ENCODE measurements at regions not wholly inside any gene's neighbourhood (a gene's known extent, or its start where the extent isn't known, plus 50 kb on each side); places are given as distances from the start of the nearest gene placed in this dataset.
A peak's percentile ranks its signal among the peaks of the same experiment; 100 is the strongest.

DNA sequence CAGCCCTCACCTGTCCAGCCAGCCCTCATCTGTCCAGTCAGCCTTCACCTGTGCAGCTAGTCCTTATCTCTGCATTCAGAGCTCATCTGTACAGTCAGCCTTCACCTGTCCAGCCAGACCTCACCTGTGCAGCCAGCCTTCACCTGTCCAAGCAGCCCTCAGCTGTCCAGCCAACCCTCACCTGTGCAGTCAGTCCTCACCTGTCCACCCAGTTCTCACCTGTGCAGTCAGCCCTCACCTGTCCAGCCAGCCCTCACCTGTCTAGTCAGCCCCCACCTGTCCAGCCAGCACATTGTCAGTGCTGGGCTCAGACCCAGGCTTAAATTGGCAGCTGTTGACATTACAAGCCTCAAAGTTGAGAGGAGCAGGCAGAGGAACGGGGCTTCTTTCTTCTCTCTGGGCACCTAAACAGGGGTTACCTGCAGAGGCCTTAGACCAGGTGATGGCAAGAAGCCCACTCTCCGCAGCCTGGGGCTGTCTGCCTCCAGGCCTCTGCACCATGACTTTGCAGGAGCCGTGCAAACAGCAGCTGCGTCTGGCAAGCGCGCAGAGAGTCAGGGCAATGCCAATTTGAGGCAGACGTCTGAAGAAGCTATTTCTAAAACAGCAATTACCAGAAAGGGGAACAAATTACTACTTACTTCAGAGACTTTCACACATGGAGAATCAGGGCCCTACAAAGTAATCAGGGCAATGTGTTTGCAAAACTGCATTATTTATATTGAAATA lies 506.1 kb downstream of the NPHP4 start:
- no peak for DNase-seq

DNA sequence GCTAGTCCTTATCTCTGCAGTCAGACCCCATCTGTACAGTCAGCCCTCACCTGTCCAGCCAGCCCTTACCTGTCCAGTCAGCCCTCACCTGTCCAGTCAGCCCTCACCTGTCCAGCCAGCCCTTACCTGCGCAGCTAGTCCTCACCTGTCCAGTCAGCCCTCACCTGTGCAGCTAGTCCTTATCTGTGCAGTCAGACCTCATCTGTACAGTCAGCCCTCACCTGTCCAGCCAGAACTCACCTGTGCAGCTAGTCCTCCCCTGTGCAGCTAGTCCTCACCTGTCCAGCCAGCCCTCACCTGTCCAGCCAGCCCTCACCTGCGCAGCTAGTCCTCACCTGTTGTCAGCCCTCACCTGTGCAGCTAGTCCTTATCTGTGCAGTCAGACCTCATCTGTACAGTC lies 506.8 kb downstream of the NPHP4 start:
- DNase-seq = no peak

DNA sequence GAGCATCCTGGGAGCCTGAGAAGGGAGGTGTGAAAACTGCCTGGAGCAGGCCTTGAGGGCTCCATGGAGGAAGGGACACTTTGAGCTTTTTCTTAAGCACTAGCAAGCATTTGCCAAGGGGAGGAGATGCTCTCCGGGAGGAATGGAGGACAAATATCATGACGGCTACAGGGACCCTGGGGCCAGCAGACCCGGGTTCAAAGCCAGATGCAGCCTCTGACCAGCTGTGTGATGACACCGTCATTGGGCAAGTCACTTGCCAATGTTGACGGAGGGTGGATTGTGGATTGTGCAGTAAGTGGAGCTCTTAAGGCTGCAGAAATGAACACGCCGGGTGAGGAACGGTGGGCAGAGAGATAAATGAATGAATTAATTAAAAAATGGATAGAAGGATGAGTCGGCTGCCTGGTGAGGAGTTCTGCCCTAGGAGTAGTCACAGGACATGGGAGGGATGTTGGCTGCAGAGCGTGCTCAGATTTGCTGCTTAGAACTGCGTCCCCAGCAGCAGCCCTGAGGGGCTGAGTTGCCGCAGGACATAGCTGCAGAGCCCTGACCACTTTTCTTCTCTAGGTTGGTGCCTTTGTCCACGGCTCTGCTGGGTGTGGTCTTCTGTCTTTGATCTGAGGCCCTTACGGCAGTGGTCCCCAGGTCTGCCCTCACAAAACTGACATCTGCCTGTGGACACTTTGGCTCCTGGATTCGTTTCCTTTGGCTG lies 507.6 kb downstream of the NPHP4 start:
- DNase-seq = no peak

DNA sequence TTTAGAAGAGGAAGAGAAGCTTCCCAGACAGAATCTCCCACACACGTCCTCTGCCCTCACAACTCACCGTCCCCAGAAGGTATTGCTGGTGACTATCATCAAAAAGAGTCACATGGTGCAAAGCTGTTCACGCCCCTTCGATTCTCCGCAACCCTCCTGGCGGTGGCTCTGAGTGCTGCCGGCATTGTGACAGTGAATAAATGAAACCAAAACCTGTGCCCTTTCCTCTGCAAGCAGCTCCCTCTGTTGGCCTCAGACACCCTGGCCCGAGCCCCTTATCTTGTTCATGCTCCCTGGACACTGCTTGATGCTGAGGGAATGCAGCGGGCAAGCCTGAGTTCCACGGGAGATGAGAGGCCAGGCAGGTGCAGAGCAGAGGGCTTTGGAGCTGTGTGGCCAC lies 510.3 kb downstream of the NPHP4 start:
- peak; percentile 45 for DNase-seq

DNA sequence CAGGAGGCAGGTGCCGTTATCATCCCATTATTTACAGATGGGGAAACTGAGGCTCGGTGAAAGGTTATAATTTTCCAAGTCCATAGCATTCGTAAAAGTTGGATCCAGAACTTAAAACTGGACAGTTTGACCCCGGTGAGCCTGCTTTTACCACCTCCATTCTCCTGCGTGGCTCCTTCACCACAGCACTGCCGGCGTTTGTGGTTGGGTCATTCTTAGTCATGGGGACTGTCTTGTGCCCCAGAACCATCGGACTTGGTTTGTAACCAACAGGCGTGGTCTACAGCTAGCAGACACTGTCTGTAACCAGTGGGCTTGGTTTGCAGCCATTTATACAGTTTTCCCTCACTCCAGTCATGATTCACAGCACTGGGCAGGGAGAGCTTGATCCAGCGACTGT lies 511.3 kb downstream of the NPHP4 start:
- no peak for DNase-seq

DNA sequence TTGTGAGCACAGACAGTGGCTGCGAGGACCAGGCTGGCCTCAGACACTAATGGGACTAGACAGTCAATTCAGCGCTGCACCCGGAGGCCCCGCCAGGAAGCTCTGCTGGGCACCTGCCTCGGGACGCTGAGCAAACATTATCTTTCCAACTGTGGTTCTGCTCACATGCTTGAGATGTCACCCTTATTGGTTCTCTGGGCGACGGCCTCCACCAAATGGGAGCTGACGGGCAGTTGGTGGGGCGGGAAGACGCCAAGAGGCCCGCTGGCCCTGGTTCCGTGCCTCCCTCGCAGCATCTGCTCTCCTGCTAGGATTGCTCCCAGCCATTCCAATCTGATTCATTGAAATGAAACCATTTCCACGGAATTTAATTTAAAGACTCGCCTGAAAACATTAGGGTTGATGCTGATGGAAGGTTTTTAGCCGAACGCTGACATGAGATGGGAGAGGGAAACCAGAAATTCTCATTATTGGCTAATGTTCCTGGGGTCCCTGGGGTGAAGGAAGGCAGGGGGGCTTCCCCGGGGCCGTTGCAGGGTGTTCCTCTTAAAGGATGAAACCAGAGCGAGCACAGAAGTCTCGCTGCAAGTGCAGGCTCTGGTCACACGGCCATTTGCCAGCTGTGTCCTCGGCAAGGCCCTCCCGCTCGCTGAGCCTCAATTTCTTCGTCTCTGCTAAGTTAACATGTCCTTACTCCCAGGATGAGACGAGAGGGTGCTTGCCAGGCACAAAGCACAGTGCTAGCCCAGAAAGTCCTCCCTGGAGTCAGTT lies 512.2 kb downstream of the NPHP4 start:
- DNase-seq = no peak

DNA sequence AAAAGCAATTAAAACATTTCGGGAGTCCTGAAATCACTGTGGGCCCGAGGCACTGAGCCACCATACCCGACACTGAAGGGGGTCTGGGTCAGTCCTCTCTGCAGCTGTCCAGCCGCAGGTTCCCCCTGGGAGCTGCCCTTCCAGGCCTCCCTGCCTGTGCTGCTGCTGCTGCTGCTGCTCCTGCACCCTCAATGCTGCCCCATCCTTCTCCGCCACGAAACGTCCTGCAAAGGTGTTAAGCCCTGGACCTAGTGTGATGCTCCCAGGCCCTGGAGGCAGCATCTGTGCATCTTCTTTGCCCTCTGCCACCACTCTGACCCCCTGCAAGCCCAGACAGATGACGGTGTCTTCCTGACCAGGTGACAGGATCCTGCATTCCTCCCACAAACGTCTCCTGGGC lies 513.3 kb downstream of the NPHP4 start:
- no peak for DNase-seq

DNA sequence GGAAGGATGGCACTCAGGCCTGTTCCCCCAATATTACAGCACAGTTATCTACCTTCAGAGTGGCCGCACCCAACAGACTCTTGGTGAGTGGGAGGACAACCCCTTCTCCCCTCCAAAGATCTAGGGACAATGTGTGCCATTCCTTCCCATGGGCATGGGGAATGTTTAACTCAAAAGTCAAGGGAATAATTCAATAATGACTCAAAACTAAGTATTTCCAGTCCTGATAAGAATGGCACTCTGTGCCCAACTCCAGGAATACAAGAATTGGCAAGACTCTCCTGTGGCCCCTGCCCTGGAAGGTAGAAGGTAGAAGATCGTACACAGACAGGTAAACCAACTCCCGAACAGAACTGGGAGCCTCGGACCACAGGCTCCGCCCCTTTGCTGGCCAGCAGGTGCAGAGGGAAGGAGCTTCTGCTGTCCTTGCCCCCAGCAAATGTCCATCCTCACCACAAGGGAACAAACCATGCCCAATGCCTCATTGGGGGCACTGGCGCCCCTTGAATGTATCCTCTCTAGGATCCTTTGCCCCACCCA lies 514.0 kb downstream of the NPHP4 start:
- no peak for DNase-seq

DNA sequence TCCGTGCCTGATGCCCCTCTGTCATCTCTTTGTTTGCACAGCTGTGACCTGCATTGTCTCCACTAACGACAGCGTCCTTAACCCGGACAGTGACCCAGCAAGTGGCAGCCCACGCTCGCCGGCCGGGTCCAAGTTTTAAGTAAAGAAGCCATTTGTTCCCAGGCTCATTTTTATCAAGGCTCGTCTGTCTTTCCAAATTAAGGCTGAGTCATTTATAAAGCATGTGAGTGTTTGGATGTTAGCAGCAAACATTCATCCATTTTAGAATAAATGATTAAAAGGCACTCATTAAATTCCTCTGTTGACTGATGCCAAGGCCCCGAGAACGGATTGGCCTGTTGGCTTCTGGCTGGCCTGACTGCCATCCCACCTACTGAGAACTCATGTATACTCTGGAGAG lies 514.5 kb downstream of the NPHP4 start:
- no peak for DNase-seq

DNA sequence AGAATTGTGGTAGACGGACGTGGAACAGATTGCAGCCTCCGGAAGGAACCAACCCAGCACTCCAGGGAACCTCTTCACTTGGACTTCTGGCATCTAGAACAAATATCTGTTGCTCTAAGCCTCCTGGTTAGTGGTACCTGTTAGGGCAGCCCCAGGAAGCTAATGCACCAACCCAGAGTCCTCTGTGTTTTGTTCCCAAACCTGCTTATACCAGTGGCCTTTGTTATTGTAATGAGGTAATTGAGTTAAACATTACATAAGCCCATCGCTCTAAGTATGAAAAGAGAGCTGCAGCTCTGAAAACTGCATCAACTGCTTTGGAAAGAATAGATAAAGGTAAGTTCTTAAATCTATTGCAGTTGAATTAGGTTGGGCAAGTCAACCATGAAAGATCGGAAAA lies 516.7 kb downstream of the NPHP4 start:
- no peak for DNase-seq

DNA sequence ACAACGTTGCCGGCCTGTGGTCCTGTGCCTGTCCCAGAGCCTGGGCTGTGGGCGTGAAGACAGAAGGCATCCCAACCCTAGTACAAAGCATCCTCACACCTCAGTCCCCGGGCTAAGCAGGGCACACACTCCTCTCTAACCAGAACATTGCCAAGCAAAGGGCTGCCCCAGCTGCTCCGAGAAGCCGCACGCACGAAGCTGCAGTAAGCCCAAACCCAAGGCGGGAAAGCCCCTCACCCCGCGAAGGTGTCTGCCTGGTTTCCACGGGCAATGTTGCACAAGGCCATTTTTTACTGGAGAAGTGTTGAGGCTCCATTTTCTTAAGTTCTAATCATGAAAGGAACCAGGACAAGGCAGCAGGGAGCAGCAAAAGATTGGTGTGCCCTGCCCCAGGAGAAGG lies 519.0 kb downstream of the NPHP4 start:
- no peak for DNase-seq

DNA sequence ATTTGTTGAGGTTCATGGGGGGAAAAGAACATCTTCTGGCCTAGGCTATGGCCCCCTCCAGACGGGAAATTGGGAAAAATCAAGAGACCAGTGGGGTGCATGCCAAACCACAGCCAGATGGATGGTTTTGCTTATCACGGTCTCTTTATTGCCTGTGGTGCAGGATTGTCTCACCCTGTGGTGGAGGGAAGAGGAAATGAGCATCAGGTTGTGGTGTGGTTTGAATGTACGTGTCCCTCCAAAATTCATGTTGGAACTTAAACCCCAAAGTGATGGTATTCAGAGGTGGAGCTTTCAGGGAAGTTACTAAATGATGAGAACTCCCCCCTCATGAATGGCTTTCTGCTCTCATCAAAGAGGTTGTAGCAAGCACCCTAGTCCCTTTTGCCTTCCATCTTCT lies 525.7 kb downstream of the NPHP4 start:
- DNase-seq = no peak

DNA sequence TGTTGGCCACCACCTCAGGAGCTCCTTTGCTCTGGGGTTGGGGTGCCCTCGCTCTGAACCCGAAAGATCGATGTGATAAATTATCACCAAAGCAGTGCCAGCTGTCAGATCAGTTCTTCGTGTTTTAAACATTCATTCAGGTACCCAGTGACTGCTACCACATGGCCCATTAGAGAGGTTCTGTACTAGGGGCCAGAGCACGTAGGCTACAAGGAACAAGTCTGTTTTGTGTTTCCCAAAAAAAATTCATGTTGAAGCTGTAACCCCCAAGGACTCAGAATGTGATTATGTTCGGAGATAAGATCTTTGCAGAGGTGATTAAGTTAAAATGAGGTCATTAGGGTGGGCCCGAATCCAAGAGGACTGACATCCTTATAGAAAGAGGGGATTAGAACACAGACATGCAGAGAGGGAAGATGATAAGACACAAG lies 526.9 kb downstream of the NPHP4 start:
- no peak for DNase-seq

DNA sequence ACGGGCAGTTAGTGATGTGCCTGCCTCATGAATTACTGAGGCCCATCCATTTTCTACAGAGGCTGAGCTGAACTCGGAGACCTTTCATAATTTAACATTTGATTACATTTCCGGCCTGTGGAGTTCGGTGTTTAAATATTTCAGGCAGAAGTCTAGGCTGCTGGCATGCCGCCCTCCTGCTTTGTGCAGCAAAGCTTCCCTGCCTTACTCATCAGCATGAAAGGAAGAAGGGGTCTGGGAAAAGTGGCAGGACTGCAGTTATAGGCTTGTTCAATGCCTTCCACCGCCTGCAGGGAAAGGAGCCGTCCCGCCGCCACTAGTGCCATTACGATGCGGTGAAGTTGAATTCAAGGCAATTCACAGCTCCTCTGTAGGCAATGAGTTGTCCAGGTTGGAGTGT lies 527.9 kb downstream of the NPHP4 start:
- no peak for DNase-seq

DNA sequence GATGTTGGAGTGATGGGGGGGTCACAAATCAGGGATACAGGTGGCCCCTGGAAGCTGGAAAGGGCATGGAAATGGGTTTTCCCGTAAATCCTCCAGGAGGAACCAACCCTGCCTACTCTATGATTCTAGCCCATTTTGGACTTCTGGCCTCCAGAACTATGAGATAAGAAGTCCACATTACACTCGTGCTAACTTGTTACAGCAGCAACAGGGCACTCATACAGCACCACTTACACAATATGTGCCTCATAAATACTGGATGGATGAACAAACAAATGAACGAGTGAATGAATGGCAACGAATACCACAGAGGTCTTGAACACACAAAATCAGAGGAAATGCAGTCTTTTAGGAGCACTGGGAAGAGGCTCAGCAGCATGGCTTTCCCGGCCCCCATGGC lies 531.3 kb downstream of the NPHP4 start:
- DNase-seq = no peak

DNA sequence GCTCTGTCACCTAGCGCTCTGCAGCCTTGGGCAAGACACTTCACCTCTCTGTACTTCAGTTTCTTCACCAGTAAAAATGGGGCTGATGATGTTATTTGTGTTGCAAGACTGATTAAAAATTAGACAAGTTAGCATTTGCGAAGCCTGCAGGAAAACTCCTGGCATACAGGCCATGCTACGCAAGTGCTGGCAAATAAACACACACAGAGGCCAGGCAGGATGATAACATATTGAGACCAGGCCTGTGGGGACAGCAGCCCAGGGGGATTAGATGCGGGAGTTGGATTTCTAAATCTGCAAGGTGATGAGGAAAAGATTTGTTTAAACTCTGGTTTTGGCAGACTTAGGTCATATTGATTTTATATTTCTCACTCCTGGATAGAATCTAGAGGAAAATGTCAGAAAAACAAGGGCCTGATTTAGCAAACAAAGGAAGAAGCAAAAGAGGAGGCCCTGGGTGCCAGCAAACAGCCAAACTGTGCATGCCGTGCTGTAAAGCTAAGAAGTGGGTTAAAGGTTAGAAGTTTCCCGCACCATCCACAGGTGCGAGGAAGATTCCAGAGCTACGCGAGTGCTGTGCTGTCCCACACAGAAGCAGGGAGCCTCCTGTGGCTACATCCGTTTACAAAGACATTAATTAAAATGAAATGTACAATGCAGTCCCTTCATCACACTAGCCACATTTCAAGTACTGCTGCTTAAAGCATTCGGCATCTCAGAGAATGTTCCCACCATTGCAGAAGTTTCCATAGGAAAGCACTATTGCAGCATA lies 532.2 kb downstream of the NPHP4 start:
- DNase-seq = no peak

DNA sequence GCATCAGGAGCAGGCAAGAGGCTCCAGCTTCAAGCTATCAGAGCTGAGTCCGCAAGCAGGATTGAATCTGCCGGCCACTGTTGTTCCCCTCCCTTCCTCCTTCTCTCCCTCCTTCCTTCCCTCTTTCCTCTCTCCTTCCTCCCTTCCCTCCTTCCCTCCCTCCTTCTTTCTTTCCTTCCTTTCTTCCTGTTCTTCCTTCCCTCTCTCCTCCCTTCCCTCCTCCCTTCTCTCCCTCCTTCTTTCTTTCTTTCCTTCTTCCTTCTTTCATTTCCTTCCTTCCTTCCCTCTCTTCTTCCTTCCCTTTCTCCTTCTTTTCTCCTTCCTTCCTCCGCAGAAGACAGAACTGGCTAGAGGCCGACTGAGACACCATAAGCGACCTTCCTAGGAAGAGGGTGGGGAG lies 534.0 kb downstream of the NPHP4 start:
- no peak for DNase-seq

DNA sequence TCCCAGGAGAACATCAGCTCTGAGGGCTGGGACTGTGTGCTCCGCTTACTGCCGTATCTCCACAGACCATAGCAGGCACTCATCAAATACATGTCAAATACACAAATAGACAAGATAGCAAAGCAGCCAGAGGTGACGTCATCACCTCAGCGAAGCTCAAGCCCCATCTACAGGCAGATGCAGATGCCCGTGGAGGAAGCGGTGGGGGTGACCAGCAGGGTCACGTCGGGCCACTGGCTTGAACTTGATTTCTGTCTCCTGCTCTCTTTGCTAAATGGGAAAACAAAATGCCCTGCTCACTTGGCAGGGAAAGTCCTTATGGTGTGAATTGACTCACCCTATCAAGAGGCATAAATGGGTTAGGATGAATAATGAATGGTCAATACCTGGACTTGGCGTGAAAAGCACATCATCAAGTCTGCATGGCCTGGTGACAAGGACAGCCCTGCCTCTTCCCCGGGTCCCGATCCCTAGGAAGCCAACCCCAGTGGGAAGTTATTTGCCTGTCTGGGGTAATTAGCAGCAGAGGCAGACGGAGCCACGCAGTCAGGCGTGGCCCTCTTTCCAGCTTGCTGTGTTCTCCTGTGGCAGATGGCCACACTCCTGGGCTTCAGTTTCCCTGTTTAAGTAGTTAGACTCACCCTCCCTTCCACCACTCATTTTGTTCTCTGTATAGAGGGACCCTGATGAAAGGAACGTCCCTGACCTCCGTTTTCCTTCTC lies 536.0 kb downstream of the NPHP4 start:
- DNase-seq = no peak

DNA sequence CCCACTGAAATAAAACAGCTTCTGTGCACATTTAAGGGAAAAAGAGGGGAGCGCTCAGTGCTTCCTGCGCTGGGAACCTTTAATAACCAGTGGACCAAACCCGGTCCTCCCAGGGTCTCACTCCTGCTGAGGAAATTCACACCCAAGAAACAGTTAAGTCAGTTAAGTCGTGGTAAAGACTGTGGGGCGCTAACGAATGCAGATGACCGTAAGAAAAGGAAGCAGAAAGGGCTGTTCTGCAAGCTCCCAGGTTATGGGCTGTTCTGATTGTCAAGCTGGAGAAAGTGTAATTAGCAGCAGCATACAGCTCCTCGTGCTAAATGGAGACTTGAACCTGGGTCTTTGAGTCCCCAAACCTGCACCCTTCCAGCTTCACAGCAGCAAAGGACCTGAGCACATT lies 536.6 kb downstream of the NPHP4 start:
- DNase-seq = no peak

DNA sequence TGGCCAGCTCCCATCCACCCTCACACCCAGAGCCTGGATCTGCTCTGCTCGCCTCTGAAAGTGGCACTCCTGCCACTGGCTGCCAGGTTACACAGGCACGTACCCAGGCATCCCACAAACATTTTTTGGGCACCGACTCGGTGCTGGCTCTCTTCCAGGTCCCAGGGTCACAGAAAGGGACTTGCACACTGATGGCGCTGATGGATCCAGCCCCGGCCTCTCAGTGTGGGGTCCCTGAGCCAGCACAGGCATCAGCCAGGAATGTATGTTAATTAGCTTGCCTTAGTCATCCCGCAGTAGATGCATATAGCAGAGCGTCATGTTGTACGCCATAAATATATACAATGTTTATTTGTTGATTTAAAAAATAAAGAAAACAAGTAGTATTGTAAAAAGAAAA lies 537.2 kb downstream of the NPHP4 start:
- no peak for DNase-seq

DNA sequence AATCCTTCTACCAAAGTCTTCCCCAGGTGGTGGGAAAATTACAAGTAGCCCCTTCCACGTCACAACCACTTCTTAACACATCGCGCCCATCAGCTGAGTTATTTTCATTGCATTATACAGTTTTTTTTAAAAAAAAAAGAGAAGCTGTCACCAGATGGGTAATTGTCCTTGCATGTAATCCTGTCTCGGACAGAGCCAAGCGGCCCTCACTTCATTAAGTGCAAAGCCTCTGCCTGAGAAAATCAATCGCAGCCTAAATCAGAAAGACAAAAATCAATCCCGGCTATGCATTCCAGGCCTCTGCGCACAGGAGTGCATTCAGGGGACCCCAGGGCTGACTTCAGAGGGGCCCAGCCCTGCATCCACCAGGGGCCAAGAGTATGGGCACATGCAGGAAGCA lies 538.9 kb downstream of the NPHP4 start:
- DNase-seq = no peak

DNA sequence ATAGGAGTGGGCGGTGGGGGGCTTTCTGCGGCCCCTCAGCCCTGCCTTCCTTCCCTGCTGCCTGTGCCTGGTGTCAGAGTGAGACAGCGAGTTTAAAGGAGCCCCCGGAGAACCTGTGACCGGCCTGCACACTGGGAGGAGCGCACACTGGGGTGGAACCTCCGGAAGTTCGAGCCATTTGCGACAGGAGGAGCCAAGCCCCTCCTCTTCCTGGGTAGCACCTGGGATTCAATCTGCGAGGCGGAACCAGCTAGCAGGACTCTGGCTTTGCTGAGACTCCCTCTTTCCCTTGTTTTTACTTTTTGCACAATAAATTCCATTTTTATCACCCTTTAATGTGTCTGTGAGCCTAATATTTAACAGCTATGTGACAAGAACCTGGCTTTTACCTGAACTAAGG lies 540.6 kb downstream of the NPHP4 start:
- no peak for DNase-seq

Measured in CD4-positive, alpha-beta T cell treated with Interleukin-4 for 4 hours (primary cell).